CD14-positive monocyte (primary cell): ENCODE measurements at regions not wholly inside any gene's neighbourhood (a gene's known extent, or its start where the extent isn't known, plus 50 kb on each side); places are given as distances from the start of the nearest gene placed in this dataset.

Experiments used
- DNase-seq, 3 donors: peaks; one replicate each; pipeline ENCODE4 v3.0.0-alpha.2; 2011 to 2022
- H2AFZ ChIP-seq: 2 replicates; pipeline ENCODE4 v1.6.0; 2012; ENCODE audit warnings: mild to moderate bottlenecking, low read depth, low read length, inconsistent platforms; ENCODE audit not compliant: insufficient read depth, poor library complexity, severe bottlenecking
- H3K27ac ChIP-seq, 2 donors: 1 replicate in 1 of 2; 2 replicates in 1 of 2; pipeline ENCODE4 v1.5.1; 2012 to 2013; ENCODE audit warnings: low read length in 2 of 2, control low read depth in 1 of 2, inconsistent platforms in 1 of 2, low read depth in 1 of 2, mild to moderate bottlenecking in 1 of 2
- H3K27me3 ChIP-seq, 2 donors: one replicate each; pipeline versions ENCODE4 v1.6.0 to v1.6.1; 2011 to 2013; ENCODE audit warnings: low read length in 2 of 2; ENCODE audit not compliant: control insufficient read depth in 2 of 2, insufficient read depth in 2 of 2
- H3K36me3 ChIP-seq, 2 donors: replicated peaks in 1 of 2; 1 replicate in 1 of 2; 2 replicates in 1 of 2; pipeline versions ENCODE4 v1.5.1 to v1.6.1; 2012 to 2013; ENCODE audit warnings: low read length in 2 of 2, control low read depth in 1 of 2, inconsistent platforms in 1 of 2, mild to moderate bottlenecking in 1 of 2; ENCODE audit not compliant: insufficient read depth in 2 of 2, control insufficient read depth in 1 of 2
- H3K4me1 ChIP-seq, 2 donors: 1 replicate in 1 of 2; 2 replicates in 1 of 2; pipeline versions ENCODE4 v1.5.1 to v1.6.1; 2012 to 2013; ENCODE audit warnings: low read length in 2 of 2, control low read depth in 1 of 2, inconsistent platforms in 1 of 2, mild to moderate bottlenecking in 1 of 2, moderate library complexity in 1 of 2; ENCODE audit not compliant: insufficient read depth in 2 of 2, control insufficient read depth in 1 of 2
- H3K4me2 ChIP-seq: replicated peaks from 2 replicates; pipeline ENCODE3; 2012; ENCODE audit warnings: low read length, moderate library complexity, mild to moderate bottlenecking; ENCODE audit not compliant: poor library complexity, severe bottlenecking; ENCODE audit errors: extremely low read depth
- H3K4me3 ChIP-seq, 3 experiments: fragments of 200-600 bp in 1 of 3; sonication (generic) in 1 of 3; replicated peaks in 1 of 3; 1 replicate in 2 of 3; 2 replicates in 1 of 3; pipeline ENCODE4 v1.5.1; 2011 to 2013; ENCODE audit warnings: low read length in 3 of 3, mild to moderate bottlenecking in 3 of 3, control low read depth in 2 of 3, low read depth in 2 of 3, inconsistent platforms in 1 of 3, moderate library complexity in 1 of 3
- H3K79me2 ChIP-seq: 2 replicates; pipeline ENCODE4 v1.6.0; 2012; ENCODE audit warnings: mild to moderate bottlenecking, control low read depth, inconsistent platforms, low read length, moderate library complexity; ENCODE audit not compliant: insufficient read depth
- H3K9ac ChIP-seq: 2 replicates; pipeline ENCODE4 v1.6.0; 2017; ENCODE audit warnings: low read length, mild to moderate bottlenecking; ENCODE audit not compliant: insufficient read depth, poor library complexity, severe bottlenecking
- H3K9me3 ChIP-seq, 2 donors: replicated peaks in 1 of 2; 1 replicate in 1 of 2; 2 replicates in 1 of 2; pipeline versions ENCODE4 v1.5.1 to v1.6.1; 2012 to 2013; ENCODE audit warnings: low read length in 2 of 2, control low read depth in 1 of 2; ENCODE audit not compliant: control insufficient read depth in 1 of 2, insufficient read depth in 1 of 2
- H4K20me1 ChIP-seq: 2 replicates; pipeline ENCODE4 v1.6.0; 2012; ENCODE audit warnings: mild to moderate bottlenecking, low read length, control low read depth, moderate library complexity; ENCODE audit not compliant: insufficient read depth
- H3K27ac Mint-ChIP-seq, 7 donors: one replicate each; pipeline ENCODE4 v1.8.0; 2020; ENCODE audit warnings: mild to moderate bottlenecking in 7 of 7, mixed read lengths in 7 of 7, moderate library complexity in 6 of 7, inconsistent platforms in 2 of 7
- H3K27me3 Mint-ChIP-seq, 3 donors: one replicate each; pipeline ENCODE4 v1.8.0; 2021 to 2022; ENCODE audit warnings: low read depth in 3 of 3, mild to moderate bottlenecking in 3 of 3, mixed read lengths in 3 of 3, moderate library complexity in 3 of 3, inconsistent platforms in 1 of 3
- H3K36me3 Mint-ChIP-seq, 2 donors: one replicate each; pipeline ENCODE4 v1.8.0; 2020; ENCODE audit warnings: mixed read lengths in 2 of 2, inconsistent platforms in 1 of 2, mild to moderate bottlenecking in 1 of 2
- H3K4me1 Mint-ChIP-seq: one replicate; pipeline ENCODE4 v1.8.0; 2020; ENCODE audit warnings: mild to moderate bottlenecking, mixed read lengths
- H3K4me3 Mint-ChIP-seq, 2 donors: one replicate each; pipeline ENCODE4 v1.8.0; 2020; ENCODE audit warnings: mild to moderate bottlenecking in 2 of 2, mixed read lengths in 2 of 2, moderate library complexity in 1 of 2
- H3K9me3 Mint-ChIP-seq, 7 donors: one replicate each; pipeline ENCODE4 v1.8.0; 2020 to 2022; ENCODE audit warnings: mixed read lengths in 7 of 7, mild to moderate bottlenecking in 6 of 7, moderate library complexity in 6 of 7, inconsistent platforms in 2 of 7
- WGBS: methylation state at CpG from one replicate; pipeline ENCODE4 v1.1.5; 2013; ENCODE audit warnings: missing lambda C conversion rate; ENCODE audit not compliant: insufficient coverage; 5-methylcytosine and 5-hydroxymethylcytosine counted together
- intact Hi-C, 2 donors: fragments of 100-400 bp; cut with micrococcal nuclease; formaldehyde crosslinking; loops; one replicate each; pipeline versions ENCODE4 v1.15.0 to v1.15.1; 2023
- TF ChIP-seq, protein P1 (sequence below): fragments of 200-600 bp; IDR thresholded peaks from one replicate; pipeline ENCODE4 v1.8.0; 2022; ENCODE audit warnings: antibody characterized with exemption, mild to moderate bottlenecking

DNA sequence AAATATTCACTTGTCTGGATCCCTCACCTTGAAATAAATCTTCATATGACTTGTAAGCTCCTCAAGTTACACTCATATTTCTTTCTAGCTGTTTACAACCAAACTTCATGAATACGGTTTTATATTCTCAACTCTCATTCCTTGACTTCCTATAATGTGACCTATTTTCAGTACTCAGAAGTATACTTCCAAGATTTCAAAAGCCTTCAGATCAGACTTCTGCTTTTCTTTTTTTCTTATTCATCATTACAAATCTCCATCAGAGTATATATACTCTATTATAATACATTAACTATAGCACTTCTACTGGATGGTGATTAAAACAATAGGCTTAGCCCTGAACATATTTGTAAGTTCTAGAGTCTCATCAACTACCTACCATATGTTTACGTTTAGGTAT, 123.6 kb upstream of the ALCAM start:
- Histone ChIP-seq H3K4me2 (no peak overlapping the region), H3K27me3 (no peaks in the 10 kb centered on the region), H3K27ac (no peak overlapping the region), H3K9me3 (no peaks in the 10 kb centered on the region), H2AFZ (no peak overlapping the region), H3K9ac (no peak overlapping the region), H3K79me2 (no peaks in the 10 kb centered on the region), H3K36me3 (no peaks in the 10 kb centered on the region), H3K4me3 (no peak overlapping the region), H4K20me1 (no peaks in the 10 kb centered on the region), H3K4me1 (no peaks in the 10 kb centered on the region)
- WGBS = no CpG with 5 or more reads among the region's 2 CpGs
- Mint-ChIP-seq H3K27ac (no peak overlapping the region), H3K4me1 (no peaks in the 10 kb centered on the region), H3K4me3 (no peak overlapping the region), H3K9me3 (peaks cover 0 to 8% (median 0%) of the 10 kb centered on the region in 7 donors), H3K27me3 (no peaks in the 10 kb centered on the region), H3K36me3 (no peaks in the 10 kb centered on the region)
- TF ChIP-seq, protein P1, sequence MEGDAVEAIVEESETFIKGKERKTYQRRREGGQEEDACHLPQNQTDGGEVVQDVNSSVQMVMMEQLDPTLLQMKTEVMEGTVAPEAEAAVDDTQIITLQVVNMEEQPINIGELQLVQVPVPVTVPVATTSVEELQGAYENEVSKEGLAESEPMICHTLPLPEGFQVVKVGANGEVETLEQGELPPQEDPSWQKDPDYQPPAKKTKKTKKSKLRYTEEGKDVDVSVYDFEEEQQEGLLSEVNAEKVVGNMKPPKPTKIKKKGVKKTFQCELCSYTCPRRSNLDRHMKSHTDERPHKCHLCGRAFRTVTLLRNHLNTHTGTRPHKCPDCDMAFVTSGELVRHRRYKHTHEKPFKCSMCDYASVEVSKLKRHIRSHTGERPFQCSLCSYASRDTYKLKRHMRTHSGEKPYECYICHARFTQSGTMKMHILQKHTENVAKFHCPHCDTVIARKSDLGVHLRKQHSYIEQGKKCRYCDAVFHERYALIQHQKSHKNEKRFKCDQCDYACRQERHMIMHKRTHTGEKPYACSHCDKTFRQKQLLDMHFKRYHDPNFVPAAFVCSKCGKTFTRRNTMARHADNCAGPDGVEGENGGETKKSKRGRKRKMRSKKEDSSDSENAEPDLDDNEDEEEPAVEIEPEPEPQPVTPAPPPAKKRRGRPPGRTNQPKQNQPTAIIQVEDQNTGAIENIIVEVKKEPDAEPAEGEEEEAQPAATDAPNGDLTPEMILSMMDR = no peak
- intact Hi-C loops = no loop called here
- no peak for DNase-seq

DNA sequence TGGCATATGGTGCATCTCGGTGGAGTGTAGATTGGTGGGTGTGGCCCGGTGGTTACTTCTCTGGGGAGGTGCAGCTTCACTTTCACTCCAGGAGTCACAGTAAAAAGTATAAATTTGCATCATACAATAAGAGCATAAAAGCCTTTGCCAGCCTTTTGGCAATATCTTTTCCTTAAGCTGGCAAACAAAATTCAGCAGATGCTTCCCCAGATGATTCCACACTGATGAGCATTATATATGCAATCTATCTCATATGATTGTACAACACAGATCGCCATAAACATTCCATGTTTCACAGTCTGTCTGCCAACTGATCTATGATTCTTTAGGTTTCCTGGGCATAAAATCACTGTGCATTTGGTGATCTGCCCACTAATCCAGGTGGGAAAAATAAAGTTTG, 120.2 kb upstream of the ALCAM start:
- peaks cover 0 to 15% (median 8%) of the 10 kb centered on the region in 7 donors for H3K9me3 Mint-ChIP-seq
- no peaks in the 10 kb centered on the region for H3K4me1 Mint-ChIP-seq
- no peaks in the 10 kb centered on the region for H3K79me2 ChIP-seq
- H3K27ac Mint-ChIP-seq = no peak overlapping the region
- no peak overlapping the region for H3K4me3 Mint-ChIP-seq
- no peaks in the 10 kb centered on the region for H3K36me3 ChIP-seq
- no peak overlapping the region for H3K4me3 ChIP-seq
- no peaks in the 10 kb centered on the region for H4K20me1 ChIP-seq
- intact Hi-C loops = no loop called here
- H3K9ac ChIP-seq = no peak overlapping the region
- H3K4me2 ChIP-seq = no peak overlapping the region
- no peak for DNase-seq
- TF ChIP-seq, protein P1 = no peak
- no peaks in the 10 kb centered on the region for H3K27me3 ChIP-seq
- WGBS = no CpG with 5 or more reads among the region's 3 CpGs
- H3K4me1 ChIP-seq = no peaks in the 10 kb centered on the region
- no peak overlapping the region for H3K27ac ChIP-seq
- H2AFZ ChIP-seq = no peak overlapping the region
- H3K36me3 Mint-ChIP-seq = no peaks in the 10 kb centered on the region
- H3K27me3 Mint-ChIP-seq = peaks cover 0 to 1% (median 0%) of the 10 kb centered on the region in 3 donors
- H3K9me3 ChIP-seq = peaks cover 0 to 2% of the 10 kb centered on the region in 2 donors
